Body of pancreas (tissue), 4 donors: ENCODE measurements at regions not wholly inside any gene's neighbourhood (a gene's known extent, or its start where the extent isn't known, plus 50 kb on each side); places are given as distances from the start of the nearest gene placed in this dataset.

ENCODE experiments used
- ATAC-seq: fragments of 150-250 bp; one replicate; pipeline ENCODE4 v1.9.1; 2016
- DNase-seq, 4 donors: peaks; one replicate each; pipeline ENCODE4 v3.0.0-alpha.2; 2019
- H3K27ac ChIP-seq, 4 donors: fragments of 200-600 bp; sonication (generic); 1 replicate in 3 of 4; 2 replicates in 1 of 4; pipeline versions ENCODE4 v1.5.1 to v1.6.1; 2016 to 2019; ENCODE audit warnings: mild to moderate bottlenecking in 1 of 4, mixed read lengths in 1 of 4, moderate library complexity in 1 of 4
- H3K27me3 ChIP-seq, 2 donors: fragments of 200-600 bp; sonication (generic); one replicate each; pipeline ENCODE4 v1.6.0; 2016; ENCODE audit warnings: mild to moderate bottlenecking in 1 of 2
- H3K36me3 ChIP-seq, 2 donors: fragments of 200-600 bp; sonication (generic); replicated peaks in 1 of 2; 2 replicates each; pipeline ENCODE4 v1.5.1; 2016; ENCODE audit warnings: low read depth in 2 of 2; ENCODE audit not compliant: insufficient read depth in 1 of 2
- H3K4me1 ChIP-seq: fragments of 200-600 bp; sonication (generic); one replicate; pipeline ENCODE4 v1.6.0; 2016
- H3K4me3 ChIP-seq, 2 donors: fragments of 200-600 bp; sonication (generic); 1 replicate in 1 of 2; 2 replicates in 1 of 2; pipeline ENCODE4 v1.5.1; 2016 to 2019
- H3K9me3 ChIP-seq, 3 donors: fragments of 200-600 bp; sonication (generic); 1 replicate in 2 of 3; 2 replicates in 1 of 3; pipeline ENCODE4 v1.5.1; 2016
- CTCF ChIP-seq, 7 experiments: fragments of 450-650 bp in 4 of 7; fragments of 200-600 bp in 3 of 7; sonication (generic) in 3 of 7; IDR thresholded peaks; one replicate each; pipeline ENCODE4 v1.5.1; 2016 to 2019; ENCODE audit warnings: antibody characterized with exemption in 7 of 7
- POLR2A ChIP-seq, 3 donors: fragments of 450-650 bp; IDR thresholded peaks; one replicate each; pipeline ENCODE4 v1.6.1; 2016; ENCODE audit warnings: antibody characterized with exemption in 3 of 3, mild to moderate bottlenecking in 2 of 3
- WGBS, 2 donors: methylation state at CpG; one replicate each; pipeline ENCODE4 v1.1.5; 2017; 5-methylcytosine and 5-hydroxymethylcytosine counted together
- intact Hi-C: fragments of 100-400 bp; cut with DNase I; formaldehyde crosslinking; loops from one replicate; pipeline ENCODE4 v1.15.1; 2023

- H3K9me3 ChIP-seq, result no peaks in the 10 kb centered on the region
- intact Hi-C loops, result no loop called here
- DNase-seq, result no peak
- TF ChIP-seq CTCF (IDR thresholded peaks at IDR 0.05) (no peak), POLR2A (IDR thresholded peaks at IDR 0.05) (no peak)
- no peak for ATAC-seq
- no peaks in the 10 kb centered on the region for H3K27me3 ChIP-seq
- 35 to 47% methylated on average over 2 of the region's 2 CpGs for WGBS, 2 donors
- no peak overlapping the region for H3K4me3 ChIP-seq
- H3K27ac ChIP-seq, result no peak overlapping the region
- no peaks in the 10 kb centered on the region for H3K4me1 ChIP-seq
- H3K36me3 ChIP-seq, result no peaks in the 10 kb centered on the region
Observed at GRCh38 chr7:120043250-120043649, 229.7 kb upstream of the KCND2 start.

- ATAC-seq, result peak; percentile 79
- WGBS, 2 donors, result 18% methylated on average over 9 of the region's 9 CpGs
- intact Hi-C loops, result no loop called here
- H3K27me3 ChIP-seq, result no peaks in the 10 kb centered on the region
- H3K4me3 ChIP-seq, result no peak overlapping the region
- H3K36me3 ChIP-seq, result no peaks in the 10 kb centered on the region
- peak overlapping the region in 2 of 4 donors; percentile 22 to 39 for H3K27ac ChIP-seq
- H3K4me1 ChIP-seq, result peaks cover 8% of the 10 kb centered on the region
- TF ChIP-seq POLR2A (IDR thresholded peaks at IDR 0.05) (no peak), CTCF (IDR thresholded peaks at IDR 0.05) (no peak)
- H3K9me3 ChIP-seq, result no peaks in the 10 kb centered on the region
- DNase-seq, result peak in 3 of 4 donors; percentile 25 to 52 (median 37)
Observed at GRCh38 chr7:120052884-120053382, 220.0 kb upstream of the KCND2 start.

- ATAC-seq, result peak; percentile 57
- WGBS, 2 donors, result 42 to 51% methylated on average over 5 of the region's 5 CpGs
- Histone ChIP-seq H3K27ac (peak overlapping the region in 2 of 4 donors; percentile 22 to 39), H3K4me1 (peaks cover 8% of the 10 kb centered on the region), H3K27me3 (no peaks in the 10 kb centered on the region), H3K9me3 (no peaks in the 10 kb centered on the region), H3K36me3 (no peaks in the 10 kb centered on the region), H3K4me3 (no peak overlapping the region)
- DNase-seq, result no peak
- TF ChIP-seq POLR2A (IDR thresholded peaks at IDR 0.05), result no peak
- no peak for TF ChIP-seq CTCF (IDR thresholded peaks at IDR 0.05)
- intact Hi-C loops, result no loop called here
Observed at GRCh38 chr7:120053390-120053961, 219.5 kb upstream of the KCND2 start.

GRCh38 chr7:120054376-120055100 lies 218.4 kb upstream of the KCND2 start:
- Histone ChIP-seq H3K27ac (peak overlapping the region in 1 of 4 donors; percentile 39), H3K4me3 (no peak overlapping the region), H3K4me1 (peaks cover 8% of the 10 kb centered on the region), H3K36me3 (no peaks in the 10 kb centered on the region), H3K27me3 (no peaks in the 10 kb centered on the region), H3K9me3 (no peaks in the 10 kb centered on the region)
- no peak for ATAC-seq
- no peak for DNase-seq
- intact Hi-C loops, result no loop called here
- TF ChIP-seq POLR2A (IDR thresholded peaks at IDR 0.05) (no peak), CTCF (IDR thresholded peaks at IDR 0.05) (no peak)
- 76 to 82% methylated on average over 12 of the region's 12 CpGs for WGBS, 2 donors
